GM19239 (cell line): ENCODE measurements at regions not wholly inside any gene's neighbourhood (a gene's known extent, or its start where the extent isn't known, plus 50 kb on each side); places are given as distances from the start of the nearest gene placed in this dataset.

Experiments used
- DNase-seq: peaks from one replicate; pipeline ENCODE4 v3.0.0; 2011; ENCODE audit warnings: low spot score; ENCODE audit not compliant: insufficient read length
- FAIRE-seq: peaks from 2 replicates; lab custom pipeline; 2011; peaks lifted over from hg19 to GRCh38; lab: Jason Lieb, UNC

DNA sequence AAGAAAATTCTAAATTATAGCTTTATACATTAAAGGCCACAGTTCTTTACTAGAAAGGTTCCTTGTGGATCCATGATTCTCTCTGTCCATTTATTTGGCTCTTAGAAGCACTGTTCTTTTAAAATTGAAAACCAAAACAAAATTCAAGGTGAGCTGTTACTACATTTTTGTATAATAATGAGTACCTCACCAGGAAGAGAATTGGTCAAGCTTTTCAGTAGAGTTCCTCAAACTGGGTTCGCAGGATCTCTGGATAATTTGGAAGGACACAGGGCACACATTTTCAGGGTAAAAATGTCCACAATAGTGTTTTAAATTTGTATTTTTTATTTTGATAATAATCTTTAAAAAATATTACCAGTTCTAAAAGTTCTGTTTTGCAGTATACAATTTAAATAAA is 93.0 kb downstream of the PPP1R3A start:
- no peak for FAIRE-seq
- DNase-seq = no peak

DNA sequence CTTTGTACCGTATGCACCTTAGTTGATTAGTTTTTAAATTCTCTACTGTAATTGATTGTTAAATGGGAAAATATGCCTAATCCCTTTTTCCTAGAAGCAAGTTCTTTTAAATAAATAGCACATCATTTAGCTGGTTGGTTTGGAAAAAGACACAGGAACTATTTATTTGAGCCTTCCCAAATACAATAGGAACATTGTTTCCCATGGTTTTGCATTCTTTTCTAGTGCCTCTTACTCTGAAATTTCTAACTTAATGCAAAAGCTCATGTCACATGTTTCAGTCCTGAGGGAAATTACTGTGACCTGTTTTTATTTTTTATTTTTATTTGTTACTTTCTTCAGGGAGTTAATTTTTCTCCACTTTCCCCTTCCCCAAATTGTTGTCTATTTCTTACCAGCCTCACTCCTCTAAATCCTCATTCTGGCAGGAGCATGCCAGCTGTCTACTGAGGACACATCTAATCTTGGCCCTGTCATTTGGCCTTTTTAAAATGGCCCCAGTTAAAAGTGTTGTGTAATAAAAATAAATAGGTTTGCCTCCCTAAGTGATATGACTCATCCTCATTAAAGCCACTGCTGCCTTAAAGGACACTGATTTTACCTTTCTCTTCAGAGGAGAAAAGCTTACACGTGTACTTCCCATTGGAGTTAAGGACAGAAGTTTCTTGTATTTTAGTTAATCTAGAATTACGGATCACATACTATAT is 94.5 kb downstream of the PPP1R3A start:
- DNase-seq = no peak
- FAIRE-seq = no peak

DNA sequence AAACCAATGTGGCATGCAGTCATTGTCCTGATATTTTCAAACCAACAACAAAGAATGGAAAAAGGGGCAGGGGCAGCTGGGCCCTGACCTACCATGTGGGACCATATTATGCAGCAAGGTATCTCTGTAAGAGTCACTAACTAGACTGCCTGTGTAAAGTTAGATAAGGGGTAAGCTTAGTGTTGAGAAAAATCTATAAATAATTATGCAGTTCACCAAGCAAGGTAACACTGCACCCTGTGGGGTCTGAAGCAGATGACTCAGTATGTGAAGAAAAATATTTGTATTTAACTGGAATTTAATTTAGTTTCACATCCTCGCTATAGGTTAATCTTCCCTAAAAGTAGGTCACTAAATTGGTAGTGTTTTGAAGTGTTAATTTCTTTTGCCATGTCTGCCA is 99.3 kb downstream of the PPP1R3A start:
- FAIRE-seq (no peak), DNase-seq (no peak)

DNA sequence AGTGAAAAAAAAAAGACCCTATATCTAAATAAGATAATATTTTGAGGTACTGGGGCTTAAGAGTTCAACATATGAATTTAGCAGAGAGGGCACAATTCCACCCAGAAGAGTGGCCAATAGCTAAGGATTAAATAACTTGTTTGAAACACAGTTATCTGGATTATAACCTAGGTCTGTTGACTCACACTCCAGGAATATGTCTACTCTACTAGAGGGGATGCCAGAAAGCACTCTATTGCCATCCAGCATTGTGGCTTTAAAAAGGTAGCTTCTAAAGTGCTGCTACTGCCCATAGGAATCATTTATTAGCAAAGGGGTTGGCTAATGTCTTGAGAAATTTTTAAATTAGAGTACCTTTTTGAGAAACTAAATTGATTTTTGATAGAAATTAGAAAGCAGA is 102.2 kb downstream of the PPP1R3A start:
- DNase-seq = no peak

DNA sequence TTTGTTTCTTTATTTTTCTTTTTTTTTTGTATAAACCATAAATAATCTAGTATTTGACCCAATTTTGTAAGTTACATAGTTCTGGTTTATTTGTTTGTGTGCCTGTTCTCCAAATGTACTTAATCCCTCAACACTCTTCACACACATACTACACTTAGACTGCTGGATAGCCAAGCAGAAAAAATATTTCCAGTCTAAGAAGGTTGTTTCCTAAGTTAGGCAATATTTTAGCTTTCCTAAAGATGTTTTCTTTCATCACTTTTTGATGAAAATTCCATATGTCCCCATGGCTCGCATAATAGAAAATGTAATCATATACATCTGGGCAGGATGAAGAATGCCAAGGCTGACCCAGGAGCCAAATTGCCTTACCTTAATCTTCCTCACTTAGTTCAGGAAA is 105.3 kb downstream of the PPP1R3A start:
- FAIRE-seq = no peak

More for the DNA sequence above, 102.2 kb downstream of the PPP1R3A start:
- FAIRE-seq = no peak

DNA sequence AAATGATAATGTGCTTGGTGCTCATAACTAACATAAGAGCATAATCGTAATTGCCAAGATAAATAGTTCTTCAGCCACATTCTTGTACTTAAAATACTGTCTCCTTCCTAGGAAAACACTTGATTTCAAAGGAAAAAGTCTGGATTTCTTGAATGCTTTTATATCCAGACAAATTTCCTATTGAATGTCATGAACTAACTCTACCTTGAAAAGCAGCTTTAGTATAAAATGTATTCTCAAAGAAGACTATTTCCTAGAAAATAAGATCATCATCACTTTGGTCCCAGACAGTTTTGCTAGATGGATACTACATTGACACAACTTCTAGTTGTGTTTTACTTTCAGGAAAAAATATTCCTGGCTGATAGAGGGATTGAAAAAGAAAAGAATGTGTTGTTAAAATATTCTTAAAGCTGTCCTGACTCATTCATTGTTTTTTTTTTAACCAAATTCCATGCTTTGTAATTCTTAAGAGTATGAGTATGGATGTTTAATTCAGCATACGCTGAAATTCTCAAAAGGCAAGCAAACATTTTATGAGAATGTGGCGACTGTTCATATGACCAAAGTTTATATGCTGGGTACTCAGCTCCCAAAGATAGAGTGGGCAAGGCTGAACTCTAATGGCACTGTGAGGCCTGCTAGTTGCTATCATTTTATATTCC is 106.1 kb downstream of the PPP1R3A start:
- DNase-seq = no peak
- FAIRE-seq = no peak

More for the DNA sequence above, 105.3 kb downstream of the PPP1R3A start:
- no peak for DNase-seq

DNA sequence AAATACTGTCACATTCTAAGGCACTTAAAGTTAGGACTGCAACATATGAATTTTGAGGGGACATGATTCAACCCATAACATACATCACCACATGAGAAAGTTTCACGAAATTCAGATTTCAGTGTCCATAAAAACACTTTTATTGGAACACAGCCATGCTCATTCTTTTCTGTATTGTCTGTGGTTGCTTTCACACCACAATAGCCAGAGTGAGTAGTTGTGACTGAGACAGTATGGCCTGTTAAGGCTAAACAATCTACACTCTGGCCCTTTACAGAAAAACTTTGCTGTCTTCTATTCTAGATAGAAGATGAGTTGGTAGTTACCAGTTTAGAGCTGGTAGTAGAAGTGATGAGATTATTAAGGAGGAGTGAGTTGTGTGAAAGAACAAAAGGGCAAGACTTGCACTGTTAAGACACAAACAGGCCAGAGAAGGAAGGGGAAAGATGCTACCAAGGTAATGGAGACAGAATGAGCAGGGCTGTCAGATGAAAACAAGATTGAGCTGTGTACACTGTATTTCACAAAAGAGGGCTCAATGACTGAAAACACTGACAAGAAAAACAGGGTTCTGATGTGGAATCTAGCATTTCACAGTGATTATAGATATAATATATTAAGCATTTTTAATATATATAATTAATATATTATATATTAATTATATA is 108.6 kb downstream of the PPP1R3A start:
- no peak for DNase-seq

DNA sequence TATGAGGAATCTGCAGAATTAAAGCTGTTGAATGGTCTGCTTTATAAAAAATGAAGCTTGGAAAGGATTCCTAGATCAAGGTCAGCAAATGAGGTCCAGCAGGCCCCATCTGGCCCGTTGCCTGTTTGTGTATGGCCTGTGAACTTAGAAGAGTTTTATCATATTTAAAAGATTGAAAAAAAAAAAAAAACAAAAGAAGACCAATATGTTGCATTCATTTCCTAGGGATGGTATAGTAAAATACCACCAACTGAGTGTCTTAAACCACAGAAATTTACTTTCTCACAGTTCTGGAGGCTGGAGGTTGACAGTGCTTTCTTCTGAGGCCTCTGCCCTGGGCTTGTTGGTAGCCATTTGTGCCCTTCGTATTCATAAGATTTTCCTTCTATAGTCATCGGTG is 109.2 kb downstream of the PPP1R3A start:
- DNase-seq (no peak), FAIRE-seq (no peak)

More for the DNA sequence above, 108.6 kb downstream of the PPP1R3A start:
- FAIRE-seq = no peak

DNA sequence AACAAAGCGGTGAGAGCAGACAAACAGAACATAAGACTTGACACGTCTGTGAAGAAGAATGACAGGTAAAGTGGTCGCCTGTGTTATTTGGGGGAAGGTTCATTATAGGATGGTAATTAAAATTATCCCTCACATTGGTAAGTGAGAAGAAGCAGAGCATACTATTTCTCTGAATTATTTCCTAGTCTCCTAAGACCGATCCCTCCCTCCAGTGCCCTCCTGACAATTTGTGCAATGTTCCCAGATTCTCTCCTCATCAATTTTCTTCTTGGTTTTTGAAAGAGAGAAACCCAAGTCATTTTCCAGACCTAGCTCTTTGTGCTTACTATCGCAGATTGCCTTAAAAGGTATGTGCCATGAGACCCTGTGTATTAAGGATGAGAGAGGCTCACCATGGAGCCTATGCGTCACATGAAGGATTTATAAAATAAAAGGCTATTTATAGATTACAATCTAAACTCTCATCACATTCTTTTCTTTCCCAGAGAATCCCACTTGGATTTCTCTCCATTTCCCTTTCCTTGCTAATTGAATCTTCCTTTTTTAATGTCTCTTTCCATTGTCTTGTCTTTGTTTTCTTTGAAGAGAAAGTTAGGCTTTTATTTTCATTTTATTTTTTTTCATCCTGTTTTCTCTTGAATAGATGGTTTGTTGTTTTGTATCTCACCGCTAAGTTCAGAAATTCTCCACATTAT is 112.0 kb downstream of the PPP1R3A start:
- FAIRE-seq (no peak), DNase-seq (no peak)

DNA sequence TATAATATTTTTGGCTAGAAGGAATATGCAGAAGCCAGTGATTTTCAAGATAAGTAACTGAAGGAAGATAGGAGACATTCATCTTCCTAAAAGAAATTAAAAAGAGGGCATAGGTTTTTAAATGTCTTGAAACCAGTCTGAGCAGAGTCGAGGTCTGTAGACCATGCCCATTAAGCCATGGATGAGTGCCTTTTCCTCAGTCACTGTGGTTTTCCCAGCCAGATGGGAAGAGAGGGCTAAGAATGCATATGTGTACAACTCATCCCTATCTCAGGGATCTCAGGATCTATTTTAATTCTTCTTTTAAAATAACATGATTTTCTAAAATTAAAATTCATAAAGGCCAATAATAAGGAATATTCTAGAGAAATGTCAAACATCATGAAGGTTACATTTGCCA is 112.8 kb downstream of the PPP1R3A start:
- DNase-seq (no peak), FAIRE-seq (no peak)

DNA sequence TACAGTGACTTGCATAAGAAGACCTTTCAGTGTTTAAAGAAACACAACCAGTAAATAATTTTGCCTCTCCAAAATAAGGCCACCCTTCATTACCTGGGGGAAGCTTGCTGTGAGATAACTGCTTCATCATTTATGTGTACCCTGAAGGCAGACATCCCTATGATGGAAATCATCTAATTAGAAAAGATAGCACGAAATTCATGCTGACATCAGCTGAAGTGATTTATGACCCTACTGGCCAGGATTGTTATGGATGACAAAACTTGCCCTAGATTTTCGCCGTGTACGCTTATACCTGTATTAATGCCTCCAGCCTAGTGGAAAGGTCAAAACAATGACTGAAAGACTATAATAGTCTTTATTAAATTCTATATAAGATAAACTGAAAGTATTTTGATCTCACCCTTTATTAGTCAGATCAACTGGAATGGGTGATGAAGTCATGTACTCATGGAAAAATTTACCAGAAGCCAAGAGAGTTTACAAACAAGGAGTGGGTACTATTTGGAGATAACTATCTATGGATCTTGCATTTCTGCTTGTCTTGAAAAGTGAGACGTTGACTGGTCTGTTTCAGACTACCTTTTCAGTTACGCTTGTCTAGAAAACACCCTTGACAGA is 114.2 kb downstream of the PPP1R3A start:
- FAIRE-seq (no peak), DNase-seq (no peak)

DNA sequence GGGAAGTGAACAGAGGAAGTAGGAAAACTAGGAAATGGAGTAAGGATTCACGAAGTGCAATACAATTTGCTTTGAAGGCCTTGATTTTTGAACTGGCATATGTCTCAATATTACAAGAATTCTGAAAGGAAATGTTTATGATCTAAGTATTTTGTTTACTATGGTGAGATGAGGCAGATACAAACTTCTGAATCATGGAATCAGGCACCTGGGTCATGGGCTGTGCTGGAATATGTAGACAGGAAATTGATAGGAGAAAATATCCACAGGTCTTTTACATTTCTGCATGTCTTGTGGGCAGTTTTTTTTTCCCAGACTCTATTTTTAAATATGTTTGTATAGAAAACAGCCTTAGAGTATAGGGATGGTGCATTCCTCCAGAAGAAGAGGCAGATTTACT is 117.1 kb downstream of the PPP1R3A start:
- no peak for FAIRE-seq

DNA sequence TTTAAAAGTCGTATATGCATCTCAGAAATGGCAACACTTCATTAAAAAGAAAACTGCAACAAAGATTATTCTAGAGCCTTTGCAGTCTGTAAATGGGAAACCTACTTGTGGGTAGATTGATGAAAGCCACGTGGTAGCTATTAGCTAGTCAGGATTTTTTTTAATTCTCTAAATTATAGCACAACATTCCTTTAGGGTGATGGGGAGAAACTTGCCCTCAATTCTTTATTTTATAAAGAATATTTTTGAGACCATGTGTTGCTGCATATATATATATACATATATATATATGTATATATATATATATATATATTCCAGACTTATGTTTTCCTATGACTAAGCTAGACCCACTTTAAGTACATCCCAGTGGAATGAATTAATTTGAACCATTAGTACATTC is 118.0 kb downstream of the PPP1R3A start:
- DNase-seq = no peak
- FAIRE-seq = no peak

More for the DNA sequence above, 117.1 kb downstream of the PPP1R3A start:
- no peak for DNase-seq

DNA sequence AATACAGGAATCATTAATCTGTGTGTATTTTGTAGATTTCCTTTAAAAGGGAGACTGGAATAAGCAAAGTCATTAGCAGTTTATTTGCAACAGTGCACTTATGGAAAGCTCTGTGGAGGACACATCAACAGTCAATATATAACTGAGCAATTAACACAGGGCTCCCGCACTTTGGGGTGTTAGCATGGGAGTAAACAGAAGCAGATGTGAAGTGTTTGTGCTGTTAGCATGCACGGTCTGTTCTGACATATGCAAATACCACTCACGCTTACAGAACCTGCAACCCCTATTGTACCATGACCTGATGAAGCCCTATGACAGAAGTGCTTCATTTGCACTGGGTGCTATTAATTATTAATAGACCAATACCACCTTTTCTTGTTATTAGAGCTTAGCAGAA is 118.9 kb downstream of the PPP1R3A start:
- FAIRE-seq = peak; percentile 92
- peak; percentile 1 for DNase-seq

DNA sequence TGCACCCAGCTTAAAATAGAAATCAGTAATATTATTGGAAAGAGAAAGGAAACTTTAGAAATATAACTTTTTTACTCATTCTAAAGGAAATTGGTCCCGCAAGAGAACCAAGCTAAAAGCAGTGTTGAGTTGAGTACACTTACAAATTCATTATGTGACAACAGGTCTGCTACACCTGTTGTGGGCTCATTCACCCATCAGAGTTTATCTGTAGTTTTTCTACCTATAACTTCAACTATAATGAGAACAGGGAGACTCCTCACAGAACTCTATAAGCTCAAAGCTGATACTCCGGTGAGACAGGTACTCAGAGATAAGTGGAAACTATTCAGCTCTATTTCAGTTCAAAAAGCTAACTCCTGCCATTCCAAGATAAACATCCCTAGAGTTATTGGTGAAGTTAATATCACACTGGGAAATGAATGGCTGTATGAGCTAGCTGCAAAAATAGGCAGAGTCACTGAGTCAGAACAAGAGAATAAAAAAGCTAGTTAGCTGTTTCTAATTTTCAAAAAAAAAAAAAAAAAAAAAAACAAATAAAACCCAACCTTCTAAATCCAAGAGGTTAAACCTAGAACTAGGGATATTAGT is 121.3 kb downstream of the PPP1R3A start:
- no peak for DNase-seq
- FAIRE-seq = no peak

DNA sequence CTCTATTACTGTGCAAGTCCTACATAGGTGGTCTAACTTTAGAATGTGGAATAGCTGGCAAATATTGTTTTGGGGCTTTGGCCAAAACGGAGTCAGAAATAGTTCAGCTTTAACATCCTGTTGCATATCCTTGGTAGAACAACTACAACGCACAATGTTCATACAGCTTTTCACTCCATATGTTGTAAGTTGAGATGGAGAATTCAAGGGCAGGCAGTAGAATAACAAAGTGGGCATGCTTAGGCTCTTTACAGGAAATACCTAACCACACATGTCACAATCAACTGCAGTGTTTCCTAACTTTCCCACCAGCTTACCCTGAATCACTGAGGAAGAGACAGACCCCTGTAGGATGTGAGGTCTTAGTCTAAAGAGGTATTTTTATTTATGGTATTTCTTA is 122.3 kb downstream of the PPP1R3A start:
- no peak for DNase-seq
- peak; percentile 4 for FAIRE-seq

DNA sequence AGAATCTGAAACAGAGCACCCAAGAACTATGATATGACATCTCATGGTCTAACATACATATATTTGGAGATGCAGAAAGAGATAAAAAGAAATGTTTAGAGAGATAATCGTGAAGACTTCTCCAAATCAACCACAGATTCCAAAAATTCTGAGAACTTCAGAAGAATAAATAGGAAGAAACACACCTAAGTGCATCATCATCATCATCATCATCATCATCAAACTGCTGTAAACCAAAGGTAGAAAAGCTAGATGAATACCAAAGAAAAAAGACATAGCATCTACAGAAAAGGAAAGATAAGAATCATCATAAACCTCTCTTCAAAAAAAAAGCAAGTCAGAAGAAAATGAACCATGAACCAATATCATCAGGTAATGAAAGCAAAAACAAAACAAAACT is 124.2 kb downstream of the PPP1R3A start:
- DNase-seq (no peak), FAIRE-seq (no peak)

DNA sequence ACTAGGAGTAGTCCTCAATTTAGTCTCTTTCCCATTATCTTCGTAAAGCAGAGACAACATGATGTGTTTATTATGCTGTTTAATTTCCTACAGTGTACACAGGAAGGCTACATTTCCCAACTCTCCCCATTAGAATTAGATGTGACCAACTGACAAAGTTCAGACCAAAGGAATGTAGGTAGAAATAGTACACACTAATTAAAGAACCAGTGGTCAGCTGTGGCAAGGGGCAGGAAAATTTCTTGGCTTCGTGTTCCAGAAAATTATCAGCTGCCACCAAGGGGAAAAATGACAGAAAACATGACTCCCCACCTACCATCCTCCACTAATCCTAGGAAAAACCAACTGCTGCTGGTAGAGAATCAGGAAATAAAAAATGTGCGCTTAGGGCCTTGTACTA is 125.6 kb downstream of the PPP1R3A start:
- no peak for FAIRE-seq
- no peak for DNase-seq

DNA sequence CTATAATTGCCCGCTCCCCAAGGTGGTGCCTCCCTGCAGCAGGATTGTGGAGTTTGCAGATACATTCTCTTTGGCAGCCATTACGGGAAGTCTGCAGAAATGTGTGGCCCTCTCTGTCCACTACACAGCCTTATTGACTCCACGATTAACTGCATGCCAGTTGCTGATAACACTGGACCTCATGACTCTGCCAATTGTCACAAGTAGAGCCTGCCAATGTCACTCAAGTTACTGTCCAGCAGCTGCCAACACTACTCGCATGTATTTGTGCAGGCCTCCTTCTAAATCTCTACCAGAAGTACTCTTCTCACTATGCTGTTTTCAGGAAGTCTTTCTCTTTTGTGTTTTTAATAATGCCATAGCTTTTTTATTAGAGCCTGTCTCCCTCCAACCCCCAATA is 128.8 kb downstream of the PPP1R3A start:
- DNase-seq (no peak), FAIRE-seq (no peak)

DNA sequence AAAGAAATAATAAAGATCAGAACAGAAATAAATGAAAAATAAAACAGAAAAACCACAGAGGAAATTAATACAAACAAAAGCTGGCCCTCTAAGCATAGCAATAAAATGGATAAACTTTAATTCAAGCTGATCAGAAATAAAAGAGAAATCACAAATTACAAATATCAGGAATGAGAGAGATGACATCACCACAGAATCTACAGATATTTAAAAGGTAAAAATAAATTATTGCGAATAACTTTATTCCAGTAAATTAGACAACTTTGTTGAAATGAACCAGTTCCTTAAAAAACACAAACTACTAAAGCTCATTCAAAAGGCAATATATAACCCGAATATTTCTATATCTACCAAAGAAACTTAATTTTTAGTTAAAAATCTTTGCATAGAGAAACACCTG is 131.7 kb downstream of the PPP1R3A start:
- FAIRE-seq = no peak
- no peak for DNase-seq
